Cardiac muscle cell (in vitro differentiated cells and primary cell): ENCODE measurements at regions not wholly inside any gene's neighbourhood (a gene's known extent, or its start where the extent isn't known, plus 50 kb on each side); places are given as distances from the start of the nearest gene placed in this dataset.

Experiments used
- DNase-seq, 2 donors: peaks; one replicate each; pipeline versions ENCODE4 v3.0.0 to v3.0.0-alpha.2; 2010 to 2017; ENCODE audit warnings: low read depth in 1 of 2, low spot score in 1 of 2
- H3K27ac ChIP-seq: fragments of 200-600 bp; sonication (generic); 2 replicates; pipeline ENCODE4 v1.5.1; 2016
- H3K27me3 ChIP-seq: fragments of 200-600 bp; sonication (generic); 2 replicates; pipeline ENCODE4 v1.6.0; 2016; ENCODE audit warnings: control low read depth
- H3K36me3 ChIP-seq: fragments of 200-600 bp; sonication (generic); 2 replicates; pipeline ENCODE4 v1.5.1; 2016; ENCODE audit warnings: control low read depth
- H3K4me1 ChIP-seq: fragments of 200-600 bp; sonication (generic); 2 replicates; pipeline ENCODE4 v1.8.1; 2017; ENCODE audit warnings: low read depth, mild to moderate bottlenecking, mixed run types
- H3K4me3 ChIP-seq: fragments of 200-600 bp; sonication (generic); 2 replicates; pipeline ENCODE4 v1.5.1; 2016; ENCODE audit warnings: mild to moderate bottlenecking
- H3K9me3 ChIP-seq: fragments of 200-600 bp; sonication (generic); 2 replicates; pipeline ENCODE4 v1.5.1; 2017; ENCODE audit warnings: low read depth, mild to moderate bottlenecking, control low read depth
- TF ChIP-seq, protein P1 (sequence below): IDR thresholded peaks from 2 replicates; pipeline ENCODE4 v1.5.1; 2012; ENCODE audit warnings: low read depth, mild to moderate bottlenecking, low read length

DNA sequence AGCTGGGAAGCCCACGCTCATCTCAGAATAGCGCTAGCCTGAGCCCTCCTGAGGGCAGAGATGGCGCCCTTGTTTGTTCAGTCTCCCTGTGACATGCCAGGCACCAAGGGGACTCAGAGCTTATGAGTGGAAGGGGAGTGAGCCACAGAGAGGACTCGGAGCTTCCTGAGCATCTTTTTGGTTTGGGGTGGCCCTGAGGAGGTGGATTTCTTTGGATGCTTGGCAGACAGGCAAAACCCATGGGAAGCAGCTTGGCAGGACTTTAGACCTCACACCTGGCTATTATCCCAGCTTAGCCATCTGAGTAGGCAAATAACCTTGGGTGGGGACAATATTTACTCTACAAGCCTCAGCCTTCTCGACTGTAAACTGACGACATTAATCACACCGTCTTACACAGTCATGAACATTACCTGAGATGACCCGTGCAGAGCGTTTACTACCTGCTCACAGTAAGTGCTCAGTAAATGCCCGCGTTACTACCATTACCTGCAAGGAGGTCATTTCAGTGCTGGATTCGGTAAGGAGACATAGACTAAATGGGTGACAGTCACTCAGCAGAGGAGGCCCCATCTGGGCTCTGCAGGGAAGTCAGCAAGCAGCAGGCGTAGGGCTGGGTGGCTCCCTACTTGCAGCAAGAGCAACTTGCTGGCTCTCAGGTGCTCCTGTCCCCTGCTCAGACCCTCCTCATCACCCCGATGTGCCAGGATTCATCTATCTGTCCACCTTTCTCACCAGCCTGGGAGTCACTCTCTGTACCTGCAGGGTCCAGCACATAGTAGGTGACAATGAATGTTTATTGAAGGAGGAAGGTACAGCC is 54.9 kb downstream of the KLHDC7A start:
- TF ChIP-seq, protein P1, sequence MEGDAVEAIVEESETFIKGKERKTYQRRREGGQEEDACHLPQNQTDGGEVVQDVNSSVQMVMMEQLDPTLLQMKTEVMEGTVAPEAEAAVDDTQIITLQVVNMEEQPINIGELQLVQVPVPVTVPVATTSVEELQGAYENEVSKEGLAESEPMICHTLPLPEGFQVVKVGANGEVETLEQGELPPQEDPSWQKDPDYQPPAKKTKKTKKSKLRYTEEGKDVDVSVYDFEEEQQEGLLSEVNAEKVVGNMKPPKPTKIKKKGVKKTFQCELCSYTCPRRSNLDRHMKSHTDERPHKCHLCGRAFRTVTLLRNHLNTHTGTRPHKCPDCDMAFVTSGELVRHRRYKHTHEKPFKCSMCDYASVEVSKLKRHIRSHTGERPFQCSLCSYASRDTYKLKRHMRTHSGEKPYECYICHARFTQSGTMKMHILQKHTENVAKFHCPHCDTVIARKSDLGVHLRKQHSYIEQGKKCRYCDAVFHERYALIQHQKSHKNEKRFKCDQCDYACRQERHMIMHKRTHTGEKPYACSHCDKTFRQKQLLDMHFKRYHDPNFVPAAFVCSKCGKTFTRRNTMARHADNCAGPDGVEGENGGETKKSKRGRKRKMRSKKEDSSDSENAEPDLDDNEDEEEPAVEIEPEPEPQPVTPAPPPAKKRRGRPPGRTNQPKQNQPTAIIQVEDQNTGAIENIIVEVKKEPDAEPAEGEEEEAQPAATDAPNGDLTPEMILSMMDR: no peak
- no peaks in the 10 kb centered on the region for H3K27me3 ChIP-seq
- H3K4me1 ChIP-seq: no peaks in the 10 kb centered on the region
- DNase-seq: no peak
- H3K27ac ChIP-seq: no peak overlapping the region
- no peak overlapping the region for H3K4me3 ChIP-seq
- H3K9me3 ChIP-seq: no peaks in the 10 kb centered on the region
- H3K36me3 ChIP-seq: no peaks in the 10 kb centered on the region

DNA sequence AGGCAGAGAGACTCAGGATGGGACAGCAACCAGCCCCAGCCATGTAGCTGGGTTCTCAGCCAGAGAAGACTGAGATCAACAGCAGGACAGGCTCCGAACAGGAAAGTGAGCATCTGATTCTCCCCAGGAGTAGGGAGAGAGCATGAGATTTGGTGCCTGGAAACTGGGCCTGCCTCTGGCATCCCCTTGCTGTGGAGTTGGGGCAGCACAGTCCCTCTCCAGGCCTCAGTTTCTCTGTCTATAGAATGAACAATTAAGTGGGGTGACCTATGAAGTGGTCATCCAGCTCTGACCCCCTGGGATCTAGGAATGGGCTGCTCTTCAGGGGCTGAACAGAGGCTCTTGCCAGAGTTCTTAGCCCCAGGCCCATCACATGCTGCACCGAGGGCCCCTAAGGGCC is 55.6 kb downstream of the KLHDC7A start:
- Histone ChIP-seq H3K4me3 (no peak overlapping the region), H3K9me3 (no peaks in the 10 kb centered on the region), H3K4me1 (no peaks in the 10 kb centered on the region), H3K27me3 (no peaks in the 10 kb centered on the region), H3K36me3 (no peaks in the 10 kb centered on the region), H3K27ac (no peak overlapping the region)
- TF ChIP-seq, protein P1: no peak
- DNase-seq: no peak

DNA sequence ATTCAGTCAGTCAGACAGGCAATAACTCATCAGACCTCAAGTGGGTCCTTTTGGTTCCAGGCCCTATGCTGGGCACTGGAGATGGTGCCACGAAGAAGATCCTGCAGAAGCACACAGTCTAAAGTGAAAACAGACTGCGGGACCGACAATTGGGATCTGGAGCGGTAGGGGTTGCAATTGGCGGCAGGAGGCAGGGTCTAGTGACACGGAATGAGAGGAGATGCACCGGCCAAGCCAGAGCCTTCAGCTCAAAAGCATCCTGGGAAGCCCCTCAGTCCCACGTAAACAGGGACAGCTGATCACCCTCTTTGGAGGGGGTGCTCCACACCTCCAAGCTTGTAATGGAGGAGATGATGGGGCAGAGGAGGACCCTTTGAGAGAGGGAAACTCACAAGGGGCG is 56.2 kb downstream of the KLHDC7A start:
- TF ChIP-seq, protein P1: no peak
- Histone ChIP-seq H3K4me3 (no peak overlapping the region), H3K4me1 (no peaks in the 10 kb centered on the region), H3K36me3 (no peaks in the 10 kb centered on the region), H3K9me3 (no peaks in the 10 kb centered on the region), H3K27ac (no peak overlapping the region), H3K27me3 (no peaks in the 10 kb centered on the region)
- DNase-seq: no peak

DNA sequence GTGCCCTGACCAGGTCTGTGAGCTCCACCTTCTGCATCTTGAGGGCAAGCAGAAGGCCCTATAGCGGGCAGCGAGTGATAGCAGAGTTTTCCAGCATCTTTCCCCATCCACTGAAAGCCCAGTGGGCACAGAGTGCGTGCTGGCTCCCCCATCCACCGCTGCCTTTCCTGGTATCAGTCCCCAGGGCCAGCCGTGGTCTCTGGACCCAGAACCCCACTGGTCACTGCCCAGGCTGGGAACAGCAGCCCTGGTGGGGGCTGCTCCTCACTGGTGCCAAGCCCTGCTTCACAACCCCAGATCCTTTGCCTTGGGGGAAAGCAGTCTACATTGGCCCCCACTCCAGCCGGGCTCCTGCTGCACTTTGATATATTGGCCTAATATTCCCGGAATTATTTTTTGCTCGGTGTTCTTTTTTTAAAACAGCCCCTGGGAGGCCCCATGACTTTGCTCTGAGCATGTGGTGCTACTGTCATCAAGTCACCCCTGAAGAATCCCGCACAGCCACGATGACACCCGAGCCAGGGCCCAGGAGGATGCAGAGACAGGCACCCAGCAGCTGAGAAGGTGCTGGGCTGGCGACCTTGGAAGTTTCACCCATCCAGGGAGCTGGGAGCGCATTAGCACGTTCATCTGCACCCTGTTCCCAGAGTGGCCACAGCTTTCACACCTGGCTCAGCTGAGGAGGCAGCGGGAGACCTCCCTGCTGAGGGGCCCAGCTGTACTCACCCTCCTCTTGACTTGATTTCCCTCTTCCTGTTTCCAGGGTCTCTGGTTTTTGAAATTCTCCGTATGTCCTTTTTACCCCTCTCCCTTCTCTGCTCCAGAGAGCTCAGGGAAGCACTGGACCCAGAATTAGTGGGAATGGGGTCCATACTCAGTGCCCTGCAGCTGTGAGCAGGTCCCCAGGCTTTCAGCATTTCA is 56.9 kb downstream of the KLHDC7A start:
- Histone ChIP-seq H3K4me3 (no peak overlapping the region), H3K27me3 (no peaks in the 10 kb centered on the region), H3K4me1 (no peaks in the 10 kb centered on the region), H3K27ac (no peak overlapping the region), H3K36me3 (no peaks in the 10 kb centered on the region), H3K9me3 (no peaks in the 10 kb centered on the region)
- TF ChIP-seq, protein P1: no peak
- DNase-seq: no peak

DNA sequence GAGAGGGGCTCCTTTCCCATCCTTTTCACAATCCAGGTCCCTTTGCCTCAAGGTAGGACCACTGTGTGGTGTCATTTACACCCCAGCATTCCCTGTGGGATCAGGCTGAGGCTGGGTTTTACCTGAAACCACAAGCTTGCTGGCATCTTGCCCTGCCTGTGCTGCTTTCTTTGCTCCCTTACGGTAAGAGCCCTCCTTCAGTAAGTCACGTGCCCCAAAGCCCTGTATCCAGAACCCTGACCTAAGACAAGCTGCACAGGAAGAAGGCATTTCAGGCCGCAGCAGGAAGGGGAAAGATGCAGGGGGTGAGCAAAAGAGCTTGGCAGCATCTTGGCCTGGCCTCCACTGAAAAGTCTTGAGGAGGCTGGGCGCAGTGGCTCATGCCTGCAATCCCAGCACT is 58.4 kb downstream of the KLHDC7A start:
- no peaks in the 10 kb centered on the region for H3K9me3 ChIP-seq
- no peak overlapping the region for H3K4me3 ChIP-seq
- H3K27me3 ChIP-seq: no peaks in the 10 kb centered on the region
- TF ChIP-seq, protein P1: no peak
- DNase-seq: no peak
- no peaks in the 10 kb centered on the region for H3K4me1 ChIP-seq
- H3K27ac ChIP-seq: no peak overlapping the region
- H3K36me3 ChIP-seq: no peaks in the 10 kb centered on the region
